Activated CD4-positive, alpha-beta T cell treated with anti-CD3 and anti-CD28 coated beads for 24 hours (primary cell): ENCODE measurements at regions not wholly inside any gene's neighbourhood (a gene's known extent, or its start where the extent isn't known, plus 50 kb on each side); places are given as distances from the start of the nearest gene placed in this dataset.
"Not testable (repeated sequence)": the region's sequence is repeated elsewhere in the genome, so short reads cannot be mapped to it uniquely, and the experiment has no call there.

Source experiments
- DNase-seq, 2 donors: peaks; one replicate each; pipeline ENCODE4 v3.0.0-alpha.2; 2020; ENCODE audit warnings: low read depth in 2 of 2

DNA sequence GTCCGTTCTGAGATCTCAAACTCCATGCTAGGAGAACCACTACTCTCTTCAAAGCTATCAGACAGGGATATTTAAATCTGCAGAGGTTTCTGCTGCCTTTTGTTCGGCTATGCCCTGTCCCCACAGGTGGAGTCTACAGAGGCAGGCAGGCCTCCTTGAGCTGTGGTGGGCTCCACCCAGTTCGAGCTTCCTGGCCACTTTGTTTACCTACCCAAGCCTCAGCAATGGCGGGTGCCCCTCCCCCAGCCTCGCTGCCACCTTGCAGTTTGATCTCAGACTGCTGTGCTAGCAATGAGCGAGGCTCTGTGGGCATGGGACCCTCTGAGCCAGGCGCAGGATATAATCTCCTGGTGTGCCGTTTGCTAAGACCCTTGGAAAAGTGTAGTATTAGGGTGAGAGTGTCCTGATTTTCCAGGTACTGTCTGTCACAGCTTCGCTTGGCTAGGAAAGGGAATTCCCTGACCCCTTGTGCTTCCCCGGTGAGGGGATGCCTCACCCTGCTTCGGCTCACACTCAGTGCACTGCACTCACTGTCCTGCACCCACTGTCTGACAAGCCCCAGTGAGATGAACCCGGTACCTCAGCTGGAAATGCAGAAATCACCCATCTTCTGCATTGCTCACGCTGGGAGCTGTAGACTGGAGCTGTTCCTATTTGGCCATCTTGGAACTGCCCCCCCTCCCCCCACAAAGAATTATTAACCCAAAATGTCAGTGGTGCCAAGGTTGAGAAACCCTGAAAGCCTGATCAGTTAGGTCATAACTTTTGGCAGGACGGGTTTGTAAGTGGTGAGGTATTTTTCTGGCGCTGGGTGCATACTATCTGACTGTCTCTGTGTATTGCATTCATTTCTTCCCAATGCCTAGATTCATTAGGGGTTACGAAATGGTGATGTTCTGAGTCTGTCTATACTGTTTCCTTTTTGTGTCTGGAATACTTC lies 181.4 kb downstream of the TEX29 start:
- DNase-seq, result not testable (repeated sequence)

- no peak for DNase-seq
Observed at GRCh38 chr13:111502957-111503356, 182.5 kb downstream of the TEX29 start.

- no peak for DNase-seq
Observed at GRCh38 chr13:111503376-111503775, 182.9 kb downstream of the TEX29 start.

- DNase-seq, result no peak
Observed at GRCh38 chr13:111503905-111504695, 183.7 kb downstream of the TEX29 start.

DNA sequence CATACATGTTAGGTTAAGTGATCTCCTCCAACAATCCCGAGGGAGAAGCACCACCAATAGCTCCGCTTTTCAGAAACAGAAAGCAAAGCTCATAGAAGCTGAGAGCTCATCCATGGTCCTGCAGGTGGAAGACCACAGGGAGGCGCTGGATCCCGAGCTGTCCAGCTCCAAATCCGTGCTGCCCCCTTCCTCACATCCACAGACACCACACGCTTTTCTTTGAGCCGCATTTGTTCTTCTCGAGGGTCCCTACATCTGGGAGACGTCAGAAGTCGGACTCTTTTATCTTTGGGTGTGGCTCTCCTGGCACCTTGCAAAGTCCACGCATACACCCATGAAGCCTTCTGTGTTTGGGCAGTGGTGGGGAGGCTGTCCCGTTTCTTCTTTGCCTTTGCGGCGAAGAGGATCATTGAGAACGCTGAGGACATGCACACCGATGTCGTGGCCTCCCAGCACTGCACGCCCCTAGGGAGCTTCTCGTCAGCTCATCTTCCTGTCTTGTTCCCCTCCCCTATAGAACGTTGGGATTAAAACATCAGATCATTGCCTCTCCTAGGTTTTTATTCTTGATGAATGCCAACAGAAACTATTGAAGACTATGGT lies 184.8 kb downstream of the TEX29 start:
- DNase-seq, result no peak

DNA sequence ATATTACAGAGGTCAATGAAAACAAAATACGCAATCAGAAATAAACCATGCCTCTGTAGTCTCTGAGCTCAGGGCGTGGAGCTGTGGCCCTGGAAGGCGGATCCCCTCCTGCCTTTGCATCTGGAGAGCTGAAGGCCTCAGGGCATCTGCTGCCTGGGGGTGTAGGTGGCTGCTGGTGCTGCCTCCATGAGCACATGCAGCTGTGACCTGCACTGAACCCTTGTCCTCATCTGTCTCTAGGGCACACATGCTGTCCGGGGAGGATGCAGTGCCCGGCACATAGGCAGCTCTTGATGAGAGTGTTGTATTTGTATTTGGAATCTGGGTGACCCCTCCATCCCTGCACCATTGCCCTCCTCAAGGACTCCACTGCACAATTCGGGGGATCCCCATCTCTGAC lies 185.7 kb downstream of the TEX29 start:
- DNase-seq, result no peak

GRCh38 chr13:111506621-111507020 lies 186.2 kb downstream of the TEX29 start:
- DNase-seq, result no peak

- DNase-seq, result no peak
Observed at GRCh38 chr13:111508164-111508870, 187.9 kb downstream of the TEX29 start.

GRCh38 chr13:111508902-111509509 lies 188.6 kb downstream of the TEX29 start:
- DNase-seq, result no peak

DNA sequence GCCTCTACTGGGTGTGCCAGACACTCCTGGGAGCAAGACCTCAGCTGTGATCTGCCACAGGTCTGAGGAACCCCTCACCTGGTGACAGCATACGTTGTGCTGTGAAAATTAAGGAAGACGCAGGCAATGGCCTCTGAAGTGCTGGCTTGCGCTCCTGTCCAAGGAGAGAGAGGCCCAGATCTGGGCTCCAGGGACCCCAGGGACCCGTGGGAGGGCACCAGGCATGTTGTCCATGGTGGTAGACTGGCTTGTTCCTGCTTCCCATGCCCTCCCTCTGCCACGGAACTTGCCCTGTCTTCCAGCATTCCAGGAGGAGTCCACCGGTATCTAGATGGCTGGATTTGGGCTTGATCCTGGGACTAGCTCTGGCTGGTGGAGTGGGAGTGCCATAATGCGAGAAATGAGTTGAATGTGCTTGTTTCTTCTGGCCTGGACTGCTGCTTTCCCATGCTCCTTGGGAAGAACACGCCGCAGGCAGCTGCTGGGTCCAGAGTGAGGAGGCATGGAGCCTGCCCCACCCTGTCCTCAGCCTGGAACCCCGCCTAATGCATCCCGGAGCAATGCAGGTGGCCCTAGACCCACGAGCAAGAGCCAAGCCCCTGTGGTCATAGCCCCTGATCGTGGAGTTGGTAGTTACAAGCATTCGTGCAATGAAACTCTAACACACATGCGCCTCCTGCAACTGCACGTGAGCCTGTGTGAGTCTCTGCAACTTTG lies 190.2 kb downstream of the TEX29 start:
- DNase-seq, result no peak

DNA sequence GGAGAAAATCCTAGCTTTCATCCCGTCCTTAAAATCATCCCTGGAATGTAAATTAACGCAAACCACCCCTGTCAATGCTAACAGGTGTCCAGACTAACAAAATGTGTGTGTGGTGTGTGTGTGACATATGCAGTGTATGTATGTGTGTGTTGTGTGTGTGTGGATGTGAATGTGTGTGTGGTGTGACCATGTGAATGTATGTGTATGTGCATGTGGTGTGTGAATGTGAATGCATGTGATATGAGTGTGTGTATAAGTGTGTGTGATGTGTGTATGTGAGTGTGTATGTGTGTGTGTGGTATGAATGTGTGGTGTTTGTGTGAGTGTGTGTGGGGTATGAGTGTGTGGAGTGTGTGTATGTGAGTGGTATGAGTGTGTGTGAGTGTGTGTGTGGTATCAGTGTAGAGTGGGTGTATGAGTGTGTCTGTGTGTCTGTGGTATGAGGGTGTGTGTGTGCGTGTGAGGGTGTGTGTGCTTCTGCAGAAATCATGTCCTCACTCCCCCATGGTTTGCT lies 190.8 kb downstream of the TEX29 start:
- DNase-seq, result no peak

DNA sequence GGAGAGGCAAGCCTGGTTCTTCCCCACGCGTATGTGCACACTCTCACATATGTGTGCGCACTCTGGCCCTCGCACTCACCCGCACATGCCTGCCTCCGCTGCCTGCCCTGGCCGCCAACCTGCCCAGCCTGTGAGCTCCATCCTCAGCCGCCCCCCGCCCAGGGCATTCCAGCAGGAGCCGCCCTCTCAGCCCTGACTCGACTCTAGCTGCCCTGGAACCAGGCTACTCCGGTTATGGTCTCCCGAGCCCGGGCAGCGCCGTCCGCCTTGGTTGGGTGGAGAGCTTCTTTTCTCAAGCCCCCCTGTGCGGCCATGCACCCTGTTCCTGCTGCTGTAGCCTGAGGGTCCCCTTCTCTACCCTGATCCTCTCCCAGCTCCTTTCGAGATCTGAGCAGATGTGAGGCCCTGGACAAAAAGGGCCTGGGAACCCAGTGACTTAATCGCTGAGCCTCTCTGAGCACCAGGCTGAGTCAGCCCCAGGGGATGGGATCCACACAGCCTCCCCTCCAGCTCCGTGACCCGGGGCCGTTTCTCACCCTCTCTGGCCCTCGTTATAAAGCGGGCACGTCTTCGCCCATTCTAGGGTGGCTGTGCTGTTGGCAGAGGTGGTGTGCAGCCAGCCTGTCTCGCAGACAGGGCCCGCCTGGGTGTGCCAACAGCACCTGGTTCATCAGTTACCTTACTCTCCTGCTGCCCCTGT lies 191.5 kb downstream of the TEX29 start:
- no peak for DNase-seq

DNA sequence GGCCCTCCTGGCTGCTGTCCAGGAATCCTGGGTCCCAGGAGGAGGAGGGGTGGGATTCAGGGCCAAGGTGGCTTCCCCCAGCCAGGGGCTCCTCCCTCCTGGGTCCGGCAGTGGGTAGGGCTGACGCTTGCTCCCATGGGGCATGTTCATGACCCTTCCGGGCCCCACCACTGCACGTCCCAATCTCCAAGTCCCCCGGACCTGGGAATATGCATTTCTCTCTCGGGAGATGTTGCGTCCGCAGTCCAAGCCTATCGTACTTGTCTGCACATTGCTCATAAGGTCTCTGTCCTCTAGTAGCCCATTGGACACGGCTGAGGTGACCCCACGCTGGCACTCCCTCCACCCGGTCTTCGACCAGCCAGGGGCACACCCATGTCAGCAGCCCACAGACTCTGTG lies 192.3 kb downstream of the TEX29 start:
- DNase-seq, result no peak

GRCh38 chr13:111513766-111514609 lies 193.5 kb downstream of the TEX29 start:
- DNase-seq, result no peak

DNA sequence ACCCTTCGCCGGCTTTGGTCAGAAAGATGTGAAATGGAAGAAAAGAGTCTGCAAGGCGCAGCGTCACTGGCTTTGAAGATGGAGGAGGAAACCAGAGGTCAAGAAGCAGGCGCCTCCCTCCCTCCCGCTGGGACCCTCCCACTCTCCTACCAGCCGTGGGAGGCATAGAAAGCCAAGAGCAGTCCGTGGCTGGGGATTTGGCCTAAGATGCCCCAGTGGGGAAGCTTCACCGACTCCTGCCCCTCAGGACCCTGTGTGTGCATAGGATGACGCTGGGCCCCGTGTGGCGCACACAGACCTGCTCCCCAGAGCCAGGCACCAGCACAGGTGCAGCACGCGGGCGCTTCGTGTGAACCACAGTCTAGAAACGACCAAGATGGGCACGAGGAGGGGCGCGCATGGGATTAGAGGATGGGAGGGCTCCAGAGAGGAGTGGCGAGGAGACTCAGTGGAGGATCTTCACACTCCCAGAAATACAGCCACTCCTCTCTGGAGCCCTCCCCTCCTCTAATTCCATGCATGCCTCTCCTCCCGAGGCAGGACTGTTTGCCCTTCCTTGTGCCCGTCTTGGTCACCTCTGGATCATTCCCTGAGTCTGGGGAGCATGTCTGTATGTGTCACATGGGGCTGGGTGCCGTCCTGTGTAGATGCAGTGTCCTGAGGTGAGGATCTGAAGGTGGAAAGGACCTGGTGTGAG lies 194.3 kb downstream of the TEX29 start:
- DNase-seq, result no peak

DNA sequence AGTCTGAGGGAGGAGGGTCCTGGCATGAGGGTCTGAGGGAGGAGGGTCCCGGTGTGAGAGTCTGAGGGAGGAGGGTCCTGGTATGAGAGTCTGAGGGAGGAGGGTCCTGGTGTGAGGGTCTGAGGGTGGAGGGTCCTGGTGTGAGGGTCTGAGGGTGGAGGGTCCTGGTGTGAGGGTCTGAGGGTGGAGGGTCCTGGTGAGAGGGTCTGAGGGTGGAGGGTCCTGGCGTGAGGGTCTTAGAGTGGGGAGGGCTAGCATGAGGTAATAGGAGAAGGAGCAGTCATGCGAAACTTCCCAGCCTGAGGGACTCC lies 194.8 kb downstream of the TEX29 start:
- no peak for DNase-seq

DNA sequence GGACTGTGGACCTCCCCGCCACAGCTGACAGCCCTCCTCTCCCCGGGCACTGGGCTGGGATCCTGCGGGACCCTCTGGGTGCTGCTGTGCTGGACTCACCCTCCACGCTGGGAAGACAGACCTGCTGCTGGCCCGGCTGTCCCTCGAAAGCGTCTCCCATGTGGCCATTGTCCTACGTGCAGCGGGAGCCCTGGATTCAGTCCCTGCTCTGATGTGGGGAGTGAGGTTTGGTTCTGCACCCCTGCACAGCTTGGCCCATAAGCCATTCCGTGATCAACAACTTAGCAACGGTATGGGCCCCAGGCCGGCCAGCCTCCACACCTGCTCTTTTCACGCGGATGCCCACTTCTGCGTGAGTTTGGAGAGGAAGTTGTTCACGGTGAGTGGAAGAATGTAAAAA lies 195.2 kb downstream of the TEX29 start:
- no peak for DNase-seq
